ENCODE measurements at regions not wholly inside any gene's neighbourhood (a gene's known extent, or its start where the extent isn't known, plus 50 kb on each side); places are given as distances from the start of the nearest gene placed in this dataset.

DNA sequence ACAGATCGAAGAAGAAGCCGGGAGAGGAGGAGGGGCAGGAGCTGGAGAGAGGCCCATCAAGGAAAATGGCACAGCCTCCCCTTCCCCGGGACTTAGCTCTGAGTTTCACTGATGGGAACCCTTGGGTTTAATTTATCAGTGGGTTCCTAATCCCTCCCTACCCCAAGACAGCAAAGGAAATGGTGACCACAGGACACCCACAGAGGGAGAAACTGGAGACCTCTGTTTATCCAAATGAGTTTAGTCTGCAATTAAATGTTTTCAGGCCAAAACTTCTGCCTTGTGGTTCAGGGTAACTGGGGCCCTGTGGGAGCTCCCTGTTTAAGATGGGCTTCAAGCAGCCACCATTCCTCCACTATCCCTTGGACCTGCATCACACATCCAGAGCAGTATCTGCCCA lies 190.8 kb upstream of the TOPAZ1 start:
- CTCF ChIA-PET = no interaction called here
- no peak overlapping the region for H3K4me3 ChIP-seq (ENCODE audit: low read depth in 2 of 2, low read length in 2 of 2)

DNA sequence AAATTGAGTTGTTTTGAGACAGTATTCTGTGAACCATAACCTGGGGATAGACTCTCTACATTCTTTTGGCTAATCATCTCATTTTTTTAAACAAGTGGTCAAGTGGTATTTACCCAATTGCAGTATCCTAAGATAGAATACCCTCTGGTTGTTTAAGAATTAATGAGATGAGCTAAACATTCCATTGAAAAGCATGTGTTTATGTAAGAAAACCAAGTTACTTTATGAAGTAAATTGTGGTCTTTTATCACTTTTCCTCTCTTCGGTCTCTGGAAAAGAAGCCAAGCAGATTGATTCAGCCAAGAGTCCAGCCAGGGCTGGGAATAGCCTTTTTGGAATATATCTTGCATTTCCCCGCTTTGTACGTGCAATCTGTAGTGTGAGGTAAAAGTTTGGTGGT lies 185.7 kb upstream of the TOPAZ1 start:
- ATAC-seq (no peak), DNase-seq (ENCODE audit: low read depth, low spot score) (no peak)
- H3K9me3 ChIP-seq (ENCODE audit: control insufficient read depth, insufficient read depth, low read depth, low read length) = no peaks in the 10 kb centered on the region
- no peak for TF ChIP-seq SIN3A (IDR thresholded peaks at IDR 0.05; ENCODE audit: borderline replicate concordance, insufficient read depth, low read depth, low read length)
- TF ChIP-seq, protein P1, sequence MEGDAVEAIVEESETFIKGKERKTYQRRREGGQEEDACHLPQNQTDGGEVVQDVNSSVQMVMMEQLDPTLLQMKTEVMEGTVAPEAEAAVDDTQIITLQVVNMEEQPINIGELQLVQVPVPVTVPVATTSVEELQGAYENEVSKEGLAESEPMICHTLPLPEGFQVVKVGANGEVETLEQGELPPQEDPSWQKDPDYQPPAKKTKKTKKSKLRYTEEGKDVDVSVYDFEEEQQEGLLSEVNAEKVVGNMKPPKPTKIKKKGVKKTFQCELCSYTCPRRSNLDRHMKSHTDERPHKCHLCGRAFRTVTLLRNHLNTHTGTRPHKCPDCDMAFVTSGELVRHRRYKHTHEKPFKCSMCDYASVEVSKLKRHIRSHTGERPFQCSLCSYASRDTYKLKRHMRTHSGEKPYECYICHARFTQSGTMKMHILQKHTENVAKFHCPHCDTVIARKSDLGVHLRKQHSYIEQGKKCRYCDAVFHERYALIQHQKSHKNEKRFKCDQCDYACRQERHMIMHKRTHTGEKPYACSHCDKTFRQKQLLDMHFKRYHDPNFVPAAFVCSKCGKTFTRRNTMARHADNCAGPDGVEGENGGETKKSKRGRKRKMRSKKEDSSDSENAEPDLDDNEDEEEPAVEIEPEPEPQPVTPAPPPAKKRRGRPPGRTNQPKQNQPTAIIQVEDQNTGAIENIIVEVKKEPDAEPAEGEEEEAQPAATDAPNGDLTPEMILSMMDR (IDR thresholded peaks at IDR 0.05) = no peak
- TF ChIP-seq, protein P2, sequence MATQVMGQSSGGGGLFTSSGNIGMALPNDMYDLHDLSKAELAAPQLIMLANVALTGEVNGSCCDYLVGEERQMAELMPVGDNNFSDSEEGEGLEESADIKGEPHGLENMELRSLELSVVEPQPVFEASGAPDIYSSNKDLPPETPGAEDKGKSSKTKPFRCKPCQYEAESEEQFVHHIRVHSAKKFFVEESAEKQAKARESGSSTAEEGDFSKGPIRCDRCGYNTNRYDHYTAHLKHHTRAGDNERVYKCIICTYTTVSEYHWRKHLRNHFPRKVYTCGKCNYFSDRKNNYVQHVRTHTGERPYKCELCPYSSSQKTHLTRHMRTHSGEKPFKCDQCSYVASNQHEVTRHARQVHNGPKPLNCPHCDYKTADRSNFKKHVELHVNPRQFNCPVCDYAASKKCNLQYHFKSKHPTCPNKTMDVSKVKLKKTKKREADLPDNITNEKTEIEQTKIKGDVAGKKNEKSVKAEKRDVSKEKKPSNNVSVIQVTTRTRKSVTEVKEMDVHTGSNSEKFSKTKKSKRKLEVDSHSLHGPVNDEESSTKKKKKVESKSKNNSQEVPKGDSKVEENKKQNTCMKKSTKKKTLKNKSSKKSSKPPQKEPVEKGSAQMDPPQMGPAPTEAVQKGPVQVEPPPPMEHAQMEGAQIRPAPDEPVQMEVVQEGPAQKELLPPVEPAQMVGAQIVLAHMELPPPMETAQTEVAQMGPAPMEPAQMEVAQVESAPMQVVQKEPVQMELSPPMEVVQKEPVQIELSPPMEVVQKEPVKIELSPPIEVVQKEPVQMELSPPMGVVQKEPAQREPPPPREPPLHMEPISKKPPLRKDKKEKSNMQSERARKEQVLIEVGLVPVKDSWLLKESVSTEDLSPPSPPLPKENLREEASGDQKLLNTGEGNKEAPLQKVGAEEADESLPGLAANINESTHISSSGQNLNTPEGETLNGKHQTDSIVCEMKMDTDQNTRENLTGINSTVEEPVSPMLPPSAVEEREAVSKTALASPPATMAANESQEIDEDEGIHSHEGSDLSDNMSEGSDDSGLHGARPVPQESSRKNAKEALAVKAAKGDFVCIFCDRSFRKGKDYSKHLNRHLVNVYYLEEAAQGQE (IDR thresholded peaks at IDR 0.05; ENCODE audit: insufficient read depth in 1 of 2, low read depth in 2 of 2, low read length in 1 of 2) = no peak
- no peak overlapping the region for H3K4me3 ChIP-seq (ENCODE audit: low read depth in 2 of 2, low read length in 2 of 2)
- no peak overlapping the region for H3K27ac ChIP-seq (ENCODE audit: low read length)
- ChIA-PET POLR2A (no interaction called here), CTCF (no interaction called here)
- no TSS peak for BruUV-seq (replicated peaks)
- intact Hi-C loops (cut with micrococcal nuclease; ENCODE audit: unreplicated experiment) (no loop called here), in situ Hi-C loops (cut with HindIII; ENCODE audit: low pct_unique_long_range_greater_than_20kb, low sequenced_read_pairs) (no loop called here)
- H3K36me3 ChIP-seq (ENCODE audit: control insufficient read depth, insufficient read depth, low read length) = no peaks in the 10 kb centered on the region; the same call in 1 of the 2 replicates
- H3K4me1 ChIP-seq (ENCODE audit: control insufficient read depth, insufficient read depth, low read length) = no peaks in the 10 kb centered on the region
- peaks cover 2% of the 10 kb centered on the region for H3K27me3 ChIP-seq (ENCODE audit: control insufficient read depth, insufficient read depth, low read length)

More for the DNA sequence above, 190.8 kb upstream of the TOPAZ1 start:
- no peaks in the 10 kb centered on the region for H3K27me3 ChIP-seq (ENCODE audit: control insufficient read depth, insufficient read depth, low read length)
- ATAC-seq = no peak
- H3K36me3 ChIP-seq (ENCODE audit: control insufficient read depth, insufficient read depth, low read length) = no peaks in the 10 kb centered on the region
- H3K27ac ChIP-seq (ENCODE audit: low read length) = no peak overlapping the region
- no peak for DNase-seq (ENCODE audit: low read depth, low spot score)
- TF ChIP-seq, protein P1 (IDR thresholded peaks at IDR 0.05) = no peak
- TF ChIP-seq, protein P2 (IDR thresholded peaks at IDR 0.05; ENCODE audit: insufficient read depth in 1 of 2, low read depth in 2 of 2, low read length in 1 of 2) = no peak
- TF ChIP-seq POLR2AphosphoS5 (IDR thresholded peaks at IDR 0.05; ENCODE audit: low read depth, low read length) (no peak), TCF7L2 (IDR thresholded peaks at IDR 0.05; ENCODE audit: low read depth, low read length) (no peak), SIN3A (IDR thresholded peaks at IDR 0.05; ENCODE audit: borderline replicate concordance, insufficient read depth, low read depth, low read length) (no peak)
- no peaks in the 10 kb centered on the region for H3K9me3 ChIP-seq (ENCODE audit: control insufficient read depth, insufficient read depth, low read depth, low read length)
- no TSS peak for BruUV-seq (replicated peaks)
- POLR2A ChIA-PET = interaction anchor here (0.6 kb wide), 1 partner anchor 372 kb away, joined by 3 read pairs; no protein-coding TSS in a partner anchor
- intact Hi-C loops (cut with micrococcal nuclease; ENCODE audit: unreplicated experiment) = no loop called here
- in situ Hi-C loops (cut with HindIII; ENCODE audit: low pct_unique_long_range_greater_than_20kb, low sequenced_read_pairs) = no loop called here
- H3K4me1 ChIP-seq (ENCODE audit: control insufficient read depth, insufficient read depth, low read length) = no peaks in the 10 kb centered on the region

Measured in Panc1 (cell line).